HG02943 (cell line): ENCODE measurements at regions not wholly inside any gene's neighbourhood (a gene's known extent, or its start where the extent isn't known, plus 50 kb on each side); places are given as distances from the start of the nearest gene placed in this dataset.

Source experiments
- ATAC-seq: cut with Tn5 transposase; IDR thresholded peaks from one replicate; pipeline ENCODE4 v1.9.1; 2021; ENCODE audit warnings: mild to moderate bottlenecking, low read depth, moderate library complexity; ENCODE audit not compliant: unreplicated experiment

GRCh38 chr15:100703032-100703578 lies 100.7 kb downstream of the ASB7 start:
- ATAC-seq, result peak; percentile 85

GRCh38 chr15:100703671-100704070 lies 101.3 kb downstream of the ASB7 start:
- ATAC-seq, result no peak

GRCh38 chr15:100704281-100705055 lies 102.1 kb downstream of the ASB7 start:
- ATAC-seq, result no peak

DNA sequence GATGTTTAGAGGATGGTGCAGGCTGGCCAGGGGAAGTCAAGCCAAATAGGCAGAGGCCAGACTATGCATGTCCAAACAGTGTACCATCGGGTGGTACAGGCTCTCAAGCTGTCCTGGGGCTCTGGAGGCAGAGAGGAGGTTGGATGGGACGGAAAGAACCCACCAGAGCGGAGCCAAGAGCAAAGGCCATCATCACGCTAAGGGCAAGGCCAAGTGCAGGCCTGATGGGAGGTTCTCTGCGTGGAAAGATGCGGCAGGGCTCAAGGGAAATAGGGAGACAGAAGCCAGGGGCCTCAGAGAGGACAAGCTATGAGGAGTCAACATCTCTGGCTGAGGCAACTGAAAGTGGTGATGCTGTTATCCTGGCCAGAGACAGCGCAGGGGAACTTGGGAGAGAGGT lies 102.7 kb downstream of the ASB7 start:
- ATAC-seq, result no peak

DNA sequence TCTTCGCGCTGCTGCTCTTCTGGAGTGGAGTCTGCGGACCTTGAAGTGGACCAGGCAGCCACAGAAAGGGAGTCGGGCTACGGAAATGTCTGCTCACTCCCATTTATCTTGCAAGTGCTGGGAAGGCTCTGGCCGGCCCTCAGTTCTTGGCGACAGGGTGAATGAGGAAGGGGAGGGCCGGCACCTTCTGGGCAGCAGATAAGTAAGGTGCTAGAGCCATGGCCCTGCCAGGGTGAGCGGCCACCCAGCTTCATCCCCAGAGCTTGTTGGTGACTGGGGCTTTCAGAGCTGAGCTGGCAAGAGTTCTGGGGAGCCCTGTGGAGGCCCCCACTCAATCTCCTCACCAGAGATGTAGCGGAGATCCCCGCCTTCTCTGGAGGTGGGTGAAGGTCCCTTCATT lies 103.5 kb downstream of the ASB7 start:
- ATAC-seq, result no peak

GRCh38 chr15:100707229-100707628 lies 104.8 kb downstream of the ASB7 start:
- no peak for ATAC-seq

DNA sequence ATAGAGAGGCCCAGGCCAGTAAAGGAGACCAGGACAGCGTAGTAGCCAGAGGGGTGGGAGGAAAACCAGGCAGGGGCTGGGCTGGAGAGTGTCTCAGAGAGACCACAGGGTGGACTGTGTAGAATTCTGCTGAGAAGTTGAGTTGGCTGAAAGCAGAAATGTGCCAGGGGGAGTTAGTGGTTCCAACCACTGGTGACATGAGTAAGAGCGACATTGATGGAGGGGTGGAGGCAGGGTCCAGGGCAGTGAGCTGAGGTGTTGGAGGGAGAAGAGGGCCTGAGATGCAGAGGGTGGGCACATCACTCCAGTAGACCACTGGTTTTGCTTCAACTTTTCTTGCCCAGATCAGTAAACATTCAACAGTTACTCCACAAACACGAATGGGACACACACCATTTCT lies 106.5 kb downstream of the ASB7 start:
- ATAC-seq, result no peak

DNA sequence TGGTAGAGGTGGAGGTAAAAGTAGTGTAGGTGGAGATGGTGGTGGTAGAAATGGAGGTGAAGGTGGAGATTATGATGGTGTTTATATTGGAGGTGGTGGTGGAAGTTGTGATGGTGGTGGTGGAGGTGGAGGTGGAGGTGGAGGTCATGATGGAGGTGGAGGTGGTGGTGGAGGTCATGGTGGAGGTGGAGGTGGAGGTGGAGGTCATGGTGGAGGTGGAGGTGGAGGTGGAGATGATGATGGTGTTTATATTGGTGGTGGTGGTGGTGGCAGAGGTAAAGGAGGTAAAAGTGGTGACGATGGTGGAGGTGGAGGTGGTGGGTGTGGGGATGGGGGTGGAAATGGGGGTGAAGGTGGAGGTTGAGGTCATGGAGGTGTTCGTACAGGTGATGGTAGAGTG lies 107.8 kb downstream of the ASB7 start:
- ATAC-seq, result no peak

DNA sequence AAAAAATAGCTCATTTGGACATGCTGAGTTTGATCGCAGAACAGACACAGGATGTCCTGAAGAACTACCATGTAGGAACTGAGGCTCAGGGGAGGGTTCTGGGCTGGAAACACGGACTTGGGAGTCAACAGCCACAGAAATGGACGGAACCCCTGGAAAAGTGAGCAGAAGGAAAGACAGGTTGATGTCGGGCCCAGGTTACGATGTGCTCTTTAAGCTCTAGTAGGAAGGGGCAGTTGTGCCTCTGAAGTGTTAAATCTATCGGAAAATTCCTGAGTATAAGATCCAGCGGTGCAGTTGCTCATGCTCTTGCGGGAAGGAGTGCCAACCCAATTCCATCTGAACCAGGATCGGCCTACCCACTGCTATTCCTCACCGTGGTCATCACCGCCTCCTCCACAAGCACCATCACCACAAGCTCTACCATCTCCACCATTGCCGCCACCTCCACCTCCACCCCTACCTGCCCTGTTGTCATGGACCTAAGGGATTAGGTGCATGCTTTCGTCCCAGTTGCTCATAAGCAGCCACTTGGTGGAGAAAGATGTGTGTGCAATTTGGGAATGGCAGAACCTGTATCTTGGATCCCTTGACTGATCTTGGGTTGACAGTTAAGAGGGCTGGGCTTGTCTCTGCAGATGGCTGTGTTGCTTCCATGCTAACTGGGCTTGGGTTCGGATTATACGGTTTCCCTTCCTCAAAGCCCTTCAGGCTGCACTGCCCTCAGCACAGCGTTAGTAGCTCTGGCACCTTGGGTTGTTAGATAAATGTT lies 108.5 kb downstream of the ASB7 start:
- no peak for ATAC-seq

DNA sequence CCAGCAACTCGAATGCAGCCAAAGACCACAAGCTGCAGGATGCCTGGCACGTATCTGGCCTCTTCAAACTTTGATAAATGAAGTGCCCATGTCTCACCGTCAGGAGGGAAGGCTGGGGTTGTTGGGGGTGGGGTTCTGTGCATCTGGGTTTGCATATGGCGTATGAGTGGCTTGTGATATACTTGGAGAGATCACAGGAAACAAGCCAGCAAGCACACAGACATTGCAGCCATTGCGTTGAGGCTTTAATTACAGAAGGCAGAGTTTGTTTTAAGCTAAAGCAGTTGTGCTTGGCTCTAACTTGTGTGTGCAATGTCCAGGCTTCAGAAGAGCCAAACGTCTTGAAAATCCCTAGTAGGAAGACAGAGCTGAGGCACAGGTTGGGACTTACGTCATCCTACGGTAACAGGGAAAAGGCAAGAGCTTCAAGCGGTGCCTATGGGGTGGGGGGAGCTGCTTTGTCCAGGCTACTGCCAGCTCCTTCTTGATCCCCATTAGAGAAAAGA lies 109.2 kb downstream of the ASB7 start:
- no peak for ATAC-seq

DNA sequence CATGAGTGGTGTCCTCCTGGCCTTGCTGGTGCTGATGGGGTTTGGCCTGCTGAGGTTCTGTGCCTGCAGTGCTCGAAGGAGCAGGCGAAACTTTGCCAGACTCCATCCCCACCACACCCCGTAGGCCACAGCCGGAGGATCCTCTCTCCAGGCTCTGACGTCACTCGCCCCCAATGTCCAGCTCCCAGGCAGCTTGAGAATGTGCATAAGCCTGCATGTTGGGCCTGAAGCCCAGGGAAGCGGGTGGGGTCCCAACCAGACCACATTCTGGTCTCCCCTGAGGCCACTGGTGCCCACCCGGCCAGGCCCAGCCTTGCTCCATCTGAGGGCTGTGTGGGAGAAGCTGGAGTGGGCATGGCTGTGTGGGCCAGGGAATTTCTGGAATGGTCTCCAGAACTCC lies 109.8 kb downstream of the ASB7 start:
- ATAC-seq, result no peak

DNA sequence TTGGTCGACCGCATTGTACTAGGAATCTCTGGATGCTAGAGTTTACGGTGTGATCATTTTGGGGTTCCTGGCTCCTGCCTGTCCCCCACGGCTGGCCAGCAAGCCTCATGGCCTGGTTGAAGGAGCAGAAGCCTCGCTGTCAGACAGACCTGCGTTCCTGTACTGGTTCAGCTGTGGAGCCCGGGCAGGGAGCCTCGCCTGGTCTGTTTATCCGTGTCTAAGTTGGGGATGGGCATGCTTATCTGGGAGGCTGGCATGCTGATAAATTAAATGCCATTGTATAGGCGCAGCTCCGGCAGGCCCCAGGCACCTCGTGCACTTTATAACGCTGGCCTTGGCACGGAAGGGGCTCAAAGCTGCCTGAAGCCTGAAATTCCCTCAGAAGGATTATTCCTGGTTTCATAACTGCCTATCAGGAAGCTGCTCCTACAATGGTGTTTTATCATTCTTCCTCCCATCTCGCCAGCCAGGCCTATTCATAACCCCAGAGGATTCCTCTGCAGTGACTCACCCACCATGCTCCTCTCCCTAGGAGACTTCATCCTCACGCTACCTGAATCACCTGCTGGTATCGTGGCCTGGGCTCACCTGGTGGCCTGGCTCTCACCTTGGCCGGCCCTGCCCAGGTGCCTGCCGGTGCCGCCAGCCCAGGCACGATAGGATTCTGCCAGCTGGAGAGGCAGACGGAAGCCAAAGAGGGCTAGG lies 110.9 kb downstream of the ASB7 start:
- no peak for ATAC-seq

DNA sequence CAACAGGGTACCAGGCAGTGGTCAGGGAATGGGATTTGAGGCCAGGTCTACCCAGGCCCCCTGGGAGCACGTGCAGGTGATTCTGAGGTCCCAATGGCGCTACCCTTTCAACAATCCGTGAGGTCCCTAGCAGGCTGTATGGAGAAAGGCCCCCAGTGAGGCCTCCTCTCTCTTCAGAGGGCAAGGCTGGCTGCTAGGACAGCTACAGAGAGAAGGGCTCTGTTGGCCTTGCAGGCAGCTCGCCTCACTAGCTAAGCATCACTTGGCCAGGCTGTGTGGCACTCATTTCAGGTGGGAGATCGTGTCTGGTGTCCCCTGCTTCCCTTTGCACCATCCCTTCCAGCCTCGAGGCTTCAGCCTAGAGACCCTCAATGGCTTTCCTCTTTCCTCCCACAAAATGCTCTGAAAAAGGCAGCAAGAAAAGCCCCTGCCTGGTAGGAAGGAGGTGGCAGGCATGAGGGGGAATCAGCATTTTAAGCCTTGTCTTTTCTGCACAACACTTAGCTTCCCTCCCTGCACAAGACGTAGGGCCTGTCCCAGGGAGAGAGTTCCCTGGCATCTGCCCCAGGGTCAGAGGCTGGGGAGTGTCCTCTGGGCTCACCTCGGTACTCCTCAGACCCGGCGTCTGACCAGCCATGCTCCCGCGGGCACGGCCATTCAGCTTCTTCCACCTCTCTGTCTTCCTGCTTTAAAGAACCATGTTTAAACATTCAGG lies 111.8 kb downstream of the ASB7 start:
- ATAC-seq, result no peak

DNA sequence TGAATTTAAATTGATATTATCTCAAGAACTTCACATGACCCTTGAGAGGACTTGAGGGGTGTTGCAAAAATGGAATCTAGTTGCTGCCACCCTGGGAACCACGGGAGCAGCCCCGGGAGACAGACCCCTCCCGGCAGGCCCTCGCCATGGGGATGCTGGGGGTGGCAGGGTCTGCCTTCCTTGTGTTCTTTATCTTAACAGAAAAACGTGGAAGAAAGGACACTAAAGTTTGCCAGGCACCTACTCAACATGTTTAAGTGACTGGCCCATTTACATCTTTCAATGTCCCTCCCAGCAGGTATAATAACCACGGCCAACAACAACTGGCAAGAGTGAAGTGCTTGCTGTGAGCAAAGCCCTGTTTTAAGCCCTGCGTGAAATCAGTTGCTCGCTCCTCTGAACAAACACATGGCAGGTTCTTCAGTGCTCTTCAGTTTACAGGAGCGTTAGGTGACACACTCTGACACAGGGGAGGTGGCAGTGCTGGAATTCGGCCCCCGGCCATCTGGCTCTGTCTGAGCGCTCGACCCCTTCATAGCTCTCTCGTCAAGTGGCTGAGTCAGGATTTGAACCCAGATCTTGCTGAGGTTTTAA lies 112.5 kb downstream of the ASB7 start:
- ATAC-seq, result no peak

DNA sequence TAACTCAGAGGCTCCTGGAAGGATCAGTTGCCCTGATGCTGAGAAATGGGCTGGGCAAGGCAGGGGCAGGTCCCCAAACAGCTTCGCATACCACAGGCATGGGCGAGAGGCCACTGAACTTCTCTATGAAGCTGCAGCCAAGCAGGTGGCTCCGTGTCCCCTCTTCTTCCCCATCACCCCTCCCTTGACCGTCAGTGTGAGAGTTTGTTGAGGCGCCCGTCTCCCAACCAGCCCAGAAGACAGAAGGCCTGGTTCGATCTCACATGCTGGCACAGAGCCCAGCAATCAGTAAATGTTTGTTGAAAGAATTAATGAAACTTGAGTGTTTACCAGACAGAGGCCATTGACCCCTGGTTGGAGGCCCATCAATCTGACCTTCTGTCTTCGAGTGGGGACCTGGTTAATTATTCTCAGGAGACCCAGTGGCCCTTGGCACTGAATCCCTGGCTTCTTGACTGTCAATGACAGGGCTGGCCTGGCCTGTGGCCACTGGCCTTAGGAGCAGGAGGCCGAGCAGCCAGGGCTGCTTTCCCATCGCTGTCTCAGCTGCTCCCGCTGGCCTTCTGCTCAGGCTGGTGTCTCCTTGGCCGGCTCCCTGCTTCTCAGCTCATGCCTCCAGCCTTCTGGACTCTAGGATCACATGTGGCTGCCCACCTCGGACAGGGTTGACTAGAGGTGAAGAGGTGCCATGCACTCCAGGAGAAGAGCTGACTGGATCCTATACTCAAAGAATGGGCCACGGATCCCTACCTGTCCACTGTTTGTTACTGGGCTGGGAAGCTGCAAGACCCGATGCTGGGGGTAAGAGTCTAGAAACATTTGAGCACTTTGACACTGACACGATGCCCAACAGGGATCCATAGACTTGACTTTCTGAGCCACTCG lies 113.4 kb downstream of the ASB7 start:
- ATAC-seq, result no peak

DNA sequence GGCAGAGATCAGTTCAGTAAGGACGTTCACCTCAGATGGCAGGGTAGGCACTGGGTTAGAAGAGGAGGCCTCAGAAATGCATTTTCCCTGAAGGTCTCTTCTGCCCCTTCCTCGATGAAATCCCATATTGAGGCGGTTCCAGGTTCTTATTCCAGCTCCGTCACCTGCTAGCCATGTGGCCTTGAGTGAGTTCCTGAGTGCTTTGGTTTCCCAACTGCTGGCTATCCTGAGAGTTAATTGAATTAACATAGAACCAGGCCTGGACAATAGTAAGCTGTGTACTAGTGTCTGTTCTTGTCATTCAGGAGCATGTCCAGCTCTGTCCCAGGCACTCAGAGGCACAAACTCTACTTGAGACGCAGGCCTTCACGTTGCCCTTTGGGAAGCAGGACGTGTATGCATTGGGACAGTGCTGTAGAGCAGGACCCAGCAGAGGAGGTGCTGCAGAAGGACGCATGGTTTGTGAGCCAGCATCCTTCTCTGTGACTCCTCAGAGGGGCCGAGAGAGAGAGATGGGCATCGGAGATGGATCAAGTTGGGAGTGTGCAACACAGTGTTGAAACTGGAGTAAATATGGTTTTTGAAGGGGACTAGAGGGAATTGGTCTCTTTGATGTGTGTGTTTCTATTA lies 114.2 kb downstream of the ASB7 start:
- no peak for ATAC-seq

GRCh38 chr15:100717596-100717995 lies 115.2 kb downstream of the ASB7 start:
- no peak for ATAC-seq
